ENCODE measurements at regions not wholly inside any gene's neighbourhood (a gene's known extent, or its start where the extent isn't known, plus 50 kb on each side); places are given as distances from the start of the nearest gene placed in this dataset.

DNA sequence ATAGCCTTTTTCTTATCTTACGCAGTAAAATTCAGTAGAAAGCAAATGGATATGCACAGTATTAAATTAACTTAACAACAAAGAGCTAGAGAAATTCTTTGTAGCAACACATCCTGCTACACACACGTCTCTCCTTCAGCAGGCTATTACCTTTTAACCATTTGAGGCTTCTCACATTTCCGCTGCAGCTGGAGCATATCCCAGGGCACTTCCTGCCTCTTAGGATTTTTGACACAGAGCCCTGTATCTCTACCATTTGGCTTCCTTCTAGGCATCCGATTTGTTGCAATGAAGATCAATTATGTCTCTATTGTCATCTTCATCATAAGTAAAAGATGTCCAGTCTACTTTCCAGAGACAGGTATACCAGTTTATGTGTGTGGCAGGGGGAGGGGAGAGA is 292.4 kb upstream of the CBLB start:
- Mint-ChIP-seq H3K27ac (no peak overlapping the region), H3K4me3 (no peak overlapping the region), H3K36me3 (no peaks in the 10 kb centered on the region), H3K9me3 (peaks cover 13% of the 10 kb centered on the region), H3K4me1 (peaks cover 6% of the 10 kb centered on the region)
- ATAC-seq, result no peak
- no peak for DNase-seq (ENCODE audit: low spot score in 2 of 2)

DNA sequence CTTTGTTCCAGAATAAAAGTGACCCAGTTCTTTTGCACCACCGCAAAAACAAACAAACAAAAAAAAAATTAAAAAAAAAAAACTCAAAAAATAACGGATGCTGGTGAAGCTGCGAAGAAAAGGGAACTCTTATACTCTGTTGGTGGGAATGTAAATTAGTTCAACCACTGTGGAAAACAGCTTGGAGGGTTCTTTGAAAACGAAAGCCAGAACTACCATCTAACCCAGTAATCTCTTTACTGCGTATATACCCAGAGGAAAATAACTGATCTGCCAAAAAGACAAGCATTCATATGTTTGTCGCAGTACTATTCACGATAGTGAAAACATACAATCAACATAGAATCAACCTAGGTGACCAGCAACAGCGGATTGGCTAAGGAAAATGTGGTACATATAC is 298.9 kb upstream of the CBLB start:
- Mint-ChIP-seq H3K4me3 (no peak overlapping the region), H3K4me1 (peaks cover 39% of the 10 kb centered on the region), H3K27ac (no peak overlapping the region), H3K36me3 (peaks cover 10% of the 10 kb centered on the region), H3K9me3 (peaks cover 15% of the 10 kb centered on the region)
- DNase-seq (ENCODE audit: low spot score in 2 of 2), result no peak
- ATAC-seq, result no peak

DNA sequence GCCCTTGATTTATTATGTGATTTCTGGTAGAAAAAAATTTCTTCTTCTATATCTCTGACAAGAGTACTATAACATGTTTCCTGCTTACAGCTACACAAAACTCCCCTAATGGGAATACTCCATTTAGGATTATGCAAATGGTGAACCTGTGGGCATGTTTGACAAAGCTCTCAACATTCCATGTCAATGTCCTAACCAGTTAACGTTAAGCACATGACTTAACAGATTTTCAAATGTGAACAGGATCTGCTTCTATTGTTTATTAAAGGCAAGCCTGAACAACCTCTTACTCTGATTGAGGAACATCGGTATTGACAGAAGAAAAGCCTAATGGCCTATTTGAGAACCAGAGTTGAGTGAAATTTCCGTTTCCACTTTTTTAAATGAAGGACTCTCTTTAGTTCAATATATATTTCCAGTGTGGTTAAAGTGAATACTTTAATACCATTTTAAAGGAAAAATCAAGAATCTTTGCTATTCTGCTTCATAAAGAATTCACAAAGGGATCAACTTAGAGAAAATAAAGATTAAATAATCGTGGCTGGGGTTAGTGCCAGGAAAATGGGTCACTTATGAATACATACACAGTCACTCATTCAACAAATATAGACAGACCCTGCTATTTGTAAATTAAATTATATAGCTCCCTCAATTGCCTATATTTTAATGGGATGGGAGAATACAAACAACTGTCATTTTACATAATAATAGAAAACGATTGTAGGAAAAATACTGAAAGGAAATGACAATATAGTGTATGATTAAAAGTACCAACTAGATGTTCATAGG is 300.3 kb upstream of the CBLB start:
- no peak for DNase-seq (ENCODE audit: low spot score in 2 of 2)
- H3K4me3 Mint-ChIP-seq, result no peak overlapping the region
- ATAC-seq, result no peak
- peaks cover 43% of the 10 kb centered on the region for H3K4me1 Mint-ChIP-seq
- peaks cover 6% of the 10 kb centered on the region for H3K9me3 Mint-ChIP-seq
- H3K27ac Mint-ChIP-seq, result no peak overlapping the region
- H3K36me3 Mint-ChIP-seq, result peaks cover 14% of the 10 kb centered on the region

DNA sequence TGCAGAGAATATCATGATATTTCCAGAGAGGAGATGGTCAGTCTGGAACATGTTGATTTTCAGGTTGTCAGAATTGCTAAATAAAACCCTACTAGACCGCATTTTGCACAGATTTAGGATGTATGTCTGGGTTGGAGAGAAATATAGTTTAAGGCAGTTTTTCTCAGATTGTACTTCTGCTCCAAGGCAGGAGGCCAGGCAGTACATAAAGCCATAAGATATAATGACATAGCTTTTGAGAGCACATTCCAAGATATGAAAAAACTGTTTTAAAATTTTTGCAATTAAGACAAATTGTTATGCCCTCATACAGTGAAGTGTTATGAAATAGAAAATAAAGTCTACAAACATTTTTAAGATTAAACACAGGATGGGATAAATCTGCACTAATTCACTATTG is 301.8 kb upstream of the CBLB start:
- peaks cover 4% of the 10 kb centered on the region for H3K9me3 Mint-ChIP-seq
- H3K4me1 Mint-ChIP-seq, result peaks cover 49% of the 10 kb centered on the region
- DNase-seq (ENCODE audit: low spot score in 2 of 2) (no peak), ATAC-seq (no peak)
- H3K36me3 Mint-ChIP-seq, result peaks cover 14% of the 10 kb centered on the region
- peak overlapping the region; percentile 86 for H3K27ac Mint-ChIP-seq
- H3K4me3 Mint-ChIP-seq, result no peak overlapping the region

DNA sequence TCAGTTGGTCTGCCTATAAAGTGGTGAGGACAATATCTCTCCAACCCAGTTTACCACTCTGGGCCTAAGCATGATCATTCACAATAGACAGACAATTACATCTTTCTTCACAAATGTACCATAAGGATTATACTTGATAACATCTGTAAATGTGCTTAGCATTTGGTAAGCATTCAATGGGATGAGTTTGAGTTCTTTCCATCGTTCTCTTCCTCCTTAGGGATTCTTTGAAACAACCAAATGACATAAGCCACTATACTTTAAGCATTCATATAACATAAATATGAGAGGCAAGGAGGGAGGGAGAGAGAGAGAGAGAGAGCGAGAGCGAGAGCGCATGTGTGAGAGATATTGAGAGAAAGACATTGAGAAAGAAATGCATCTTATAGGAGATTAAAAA is 303.3 kb upstream of the CBLB start:
- Mint-ChIP-seq H3K4me1 (peaks cover 58% of the 10 kb centered on the region), H3K36me3 (peaks cover 14% of the 10 kb centered on the region), H3K27ac (peak overlapping the region; percentile 86), H3K9me3 (peaks cover 4% of the 10 kb centered on the region), H3K4me3 (peak overlapping the region; percentile 27)
- ATAC-seq (no peak), DNase-seq (ENCODE audit: low spot score in 2 of 2) (no peak)

DNA sequence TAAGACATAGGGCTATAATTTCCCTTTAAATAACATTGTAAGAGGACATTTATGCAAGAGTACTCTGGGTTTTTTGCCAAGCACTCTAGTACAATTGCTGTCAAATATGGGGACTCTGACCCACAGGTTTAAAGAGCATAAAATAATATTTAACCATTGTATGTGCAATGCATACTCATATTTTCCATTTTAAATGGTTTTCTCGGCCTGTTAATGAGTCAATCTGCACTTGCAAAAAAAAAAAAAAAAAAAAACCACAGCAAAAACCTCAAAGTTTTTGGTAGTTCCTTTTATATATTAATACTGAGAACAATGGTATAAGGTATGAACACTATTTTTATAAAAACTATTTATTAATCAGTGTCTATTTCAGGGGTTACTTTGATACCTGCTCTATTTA is 304.0 kb upstream of the CBLB start:
- peak overlapping the region; percentile 86 for H3K27ac Mint-ChIP-seq
- peaks cover 63% of the 10 kb centered on the region for H3K4me1 Mint-ChIP-seq
- peak; percentile 67 for ATAC-seq
- peak overlapping the region; percentile 27 for H3K4me3 Mint-ChIP-seq
- H3K9me3 Mint-ChIP-seq, result peaks cover 4% of the 10 kb centered on the region
- DNase-seq (ENCODE audit: low spot score in 2 of 2), result no peak
- H3K36me3 Mint-ChIP-seq, result peaks cover 14% of the 10 kb centered on the region

DNA sequence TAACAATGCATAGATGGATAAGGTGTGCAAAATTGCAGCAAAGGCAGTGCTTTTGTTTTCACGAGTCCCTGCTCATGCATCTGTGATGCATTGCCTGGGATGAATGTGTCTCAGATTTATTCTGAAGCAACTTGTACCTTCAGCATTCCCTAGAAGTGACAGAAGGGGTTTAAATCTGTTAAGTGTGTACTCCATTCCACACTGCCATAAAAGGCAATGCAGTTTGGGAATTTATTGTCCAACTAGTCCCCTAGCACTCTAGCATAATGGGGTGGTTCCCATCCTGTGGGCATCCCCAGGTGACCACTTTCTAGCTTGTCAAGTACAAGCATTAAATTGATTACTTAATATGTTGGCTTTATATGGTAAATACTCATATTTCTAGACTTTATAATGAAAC is 306.5 kb upstream of the CBLB start:
- peak overlapping the region; percentile 90 for H3K27ac Mint-ChIP-seq

DNA sequence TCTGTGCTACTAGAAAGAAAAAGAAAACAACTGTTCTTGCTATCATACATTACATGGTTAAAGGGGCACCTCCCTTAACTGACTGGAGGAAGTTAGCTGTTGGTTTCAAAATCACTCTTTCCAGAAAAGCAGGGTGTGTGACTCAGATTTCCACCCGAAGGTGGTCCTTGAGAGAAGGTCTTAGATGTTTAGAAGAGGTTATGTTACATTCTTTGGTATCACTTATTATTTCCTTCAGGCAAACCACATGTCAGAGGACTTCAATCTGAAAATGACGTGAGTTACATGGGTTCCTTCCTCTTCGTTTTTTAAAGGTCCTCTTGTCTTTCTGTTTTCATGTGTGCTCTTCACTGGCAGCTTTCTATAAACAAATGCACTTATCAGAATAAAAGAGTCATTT is 307.9 kb upstream of the CBLB start:
- Mint-ChIP-seq H3K4me1 (peaks cover 65% of the 10 kb centered on the region), H3K36me3 (peaks cover 11% of the 10 kb centered on the region), H3K27ac (peak overlapping the region; percentile 90), H3K4me3 (peak overlapping the region; percentile 51), H3K9me3 (peaks cover 3% of the 10 kb centered on the region)
- ATAC-seq (peak; percentile 98), DNase-seq (ENCODE audit: low spot score in 2 of 2) (peak; percentile 25 to 78)

More for the DNA sequence above, 306.5 kb upstream of the CBLB start:
- peaks cover 3% of the 10 kb centered on the region for H3K9me3 Mint-ChIP-seq
- peaks cover 14% of the 10 kb centered on the region for H3K36me3 Mint-ChIP-seq
- no peak for ATAC-seq
- H3K4me1 Mint-ChIP-seq, result peaks cover 72% of the 10 kb centered on the region
- DNase-seq (ENCODE audit: low spot score in 2 of 2), result no peak
- H3K4me3 Mint-ChIP-seq, result no peak overlapping the region

DNA sequence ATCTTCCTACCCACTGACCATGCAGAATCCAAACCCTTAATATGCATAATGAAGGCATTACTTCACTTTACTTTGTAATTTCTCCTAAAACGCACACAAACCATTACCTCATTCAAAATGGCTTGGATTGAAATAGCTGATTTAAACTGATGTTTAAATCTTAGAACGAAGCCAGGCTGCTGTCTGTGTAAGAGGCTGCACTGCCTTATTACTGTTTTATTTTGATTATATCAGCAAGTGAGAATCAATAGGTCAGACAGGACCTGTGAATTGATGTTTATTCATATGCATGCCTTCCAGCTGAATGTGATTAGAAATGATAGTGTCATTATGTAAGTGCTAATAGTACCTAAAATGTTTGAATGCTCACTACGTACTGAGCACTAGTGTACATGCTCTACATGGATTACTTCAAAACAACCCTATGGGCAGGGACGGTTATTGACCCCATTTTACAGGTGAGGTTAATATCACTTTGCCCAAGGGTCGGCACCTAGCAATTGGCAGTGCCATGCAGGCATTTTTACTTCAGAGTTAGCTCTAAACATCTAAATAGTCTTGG is 314.2 kb upstream of the CBLB start:
- H3K4me1 Mint-ChIP-seq, result peaks cover 50% of the 10 kb centered on the region
- peaks cover 10% of the 10 kb centered on the region for H3K36me3 Mint-ChIP-seq
- peaks cover 3% of the 10 kb centered on the region for H3K9me3 Mint-ChIP-seq
- no peak for DNase-seq (ENCODE audit: low spot score in 2 of 2)
- no peak for ATAC-seq
- no peak overlapping the region for H3K4me3 Mint-ChIP-seq
- H3K27ac Mint-ChIP-seq, result no peak overlapping the region

DNA sequence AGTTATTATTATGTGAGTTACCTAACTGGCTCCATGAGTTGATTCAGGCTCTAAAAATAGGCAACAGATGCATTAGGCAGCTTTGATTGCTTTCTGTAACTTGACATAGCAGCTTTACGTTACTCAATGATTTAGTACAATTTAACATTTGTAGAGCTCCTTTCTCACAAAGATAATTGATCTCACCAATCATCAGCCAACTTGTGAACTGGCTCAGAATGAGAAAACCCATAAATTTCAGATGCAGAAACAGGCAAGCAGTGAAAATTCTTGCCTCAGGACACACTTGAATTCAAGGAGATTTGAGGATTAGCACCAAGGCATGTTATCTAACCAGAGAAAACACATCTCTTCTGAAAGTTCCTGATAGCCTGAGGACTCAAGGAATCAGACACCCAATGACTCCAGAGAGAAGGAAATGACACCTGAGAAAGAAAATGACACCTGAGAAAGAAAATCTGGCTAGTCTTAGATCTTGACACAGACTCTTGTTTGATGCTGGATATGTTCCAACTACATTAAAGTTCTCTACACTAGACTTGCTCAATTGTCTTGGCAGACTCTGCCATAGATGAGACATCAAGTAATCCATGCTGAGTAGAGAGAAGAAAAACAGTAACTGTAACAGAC is 315.1 kb upstream of the CBLB start:
- H3K27ac Mint-ChIP-seq, result peak overlapping the region; percentile 81
- H3K36me3 Mint-ChIP-seq, result peaks cover 10% of the 10 kb centered on the region
- peaks cover under 1% of the 10 kb centered on the region for H3K9me3 Mint-ChIP-seq
- H3K4me1 Mint-ChIP-seq, result peaks cover 42% of the 10 kb centered on the region
- DNase-seq (ENCODE audit: low spot score in 2 of 2) (no peak), ATAC-seq (peak; percentile 46)
- H3K4me3 Mint-ChIP-seq, result peak overlapping the region; percentile 50

DNA sequence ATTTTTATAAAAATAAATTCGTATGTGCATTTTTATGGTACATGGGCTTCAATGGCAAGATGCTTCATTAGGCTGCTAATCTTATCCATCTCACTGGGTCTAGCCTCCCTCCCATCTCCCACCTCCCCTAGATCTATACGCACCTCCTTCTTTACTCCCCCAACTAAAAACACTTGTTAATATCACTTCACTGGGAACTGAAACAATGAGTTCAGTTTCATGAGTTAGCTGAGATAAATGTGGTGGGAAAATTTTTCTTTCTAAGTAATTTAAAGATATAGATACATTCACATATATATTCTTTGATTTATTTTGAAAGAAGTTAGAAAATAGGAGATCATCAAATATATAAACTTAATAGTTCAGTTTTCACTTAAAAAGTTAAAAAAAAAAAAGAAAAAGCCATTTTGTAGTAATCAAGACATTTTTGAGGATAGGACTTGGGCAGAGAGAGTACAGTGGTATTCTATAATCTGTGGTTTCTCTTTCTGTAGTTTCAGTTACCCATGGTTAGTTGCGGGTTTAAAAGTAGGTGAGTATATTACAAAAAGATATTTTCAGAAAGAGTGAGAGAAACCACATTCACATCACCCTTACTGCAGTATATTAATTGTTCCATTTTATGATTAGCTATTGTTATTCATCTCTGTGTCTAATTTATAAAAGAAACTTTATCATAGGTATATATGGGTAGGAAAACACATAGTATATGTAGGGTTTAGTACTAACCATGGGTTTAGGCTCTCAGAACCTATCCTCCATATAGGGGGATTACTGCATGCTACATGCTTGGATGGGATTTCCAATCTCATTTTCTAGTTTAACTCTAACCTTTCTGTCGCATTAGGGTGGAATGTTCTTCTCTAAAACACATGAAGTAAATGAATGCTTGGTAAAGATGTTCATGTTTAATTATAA is 316.0 kb upstream of the CBLB start:
- Mint-ChIP-seq H3K4me3 (peak overlapping the region; percentile 50), H3K36me3 (peaks cover 10% of the 10 kb centered on the region), H3K9me3 (no peaks in the 10 kb centered on the region), H3K4me1 (peaks cover 36% of the 10 kb centered on the region), H3K27ac (peak overlapping the region; percentile 81)
- ATAC-seq, result peak; percentile 93
- DNase-seq (ENCODE audit: low spot score in 2 of 2), result no peak

DNA sequence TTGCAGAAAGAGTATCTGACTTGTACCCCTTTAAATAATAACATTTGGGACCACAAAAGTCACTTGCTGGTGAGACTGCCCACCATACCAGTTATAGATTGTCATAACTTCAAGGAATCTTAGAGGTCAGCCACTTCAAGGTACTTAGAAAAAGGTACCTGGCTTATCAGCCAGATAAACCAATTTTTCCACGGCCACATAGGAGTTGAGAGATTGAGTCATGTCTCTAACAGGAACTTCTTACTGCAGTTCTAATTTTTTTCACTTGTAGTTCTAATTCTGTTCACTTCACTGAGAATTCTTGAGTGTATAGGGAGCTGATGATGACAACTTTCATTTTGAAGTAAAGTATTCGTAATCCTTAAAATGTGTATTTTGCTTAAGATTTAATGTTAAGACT is 317.1 kb upstream of the CBLB start:
- Mint-ChIP-seq H3K4me3 (peak overlapping the region; percentile 50), H3K4me1 (peaks cover 28% of the 10 kb centered on the region), H3K36me3 (peaks cover 10% of the 10 kb centered on the region), H3K27ac (peak overlapping the region; percentile 81), H3K9me3 (no peaks in the 10 kb centered on the region)
- ATAC-seq (peak; percentile 69), DNase-seq (ENCODE audit: low spot score in 2 of 2) (no peak)

DNA sequence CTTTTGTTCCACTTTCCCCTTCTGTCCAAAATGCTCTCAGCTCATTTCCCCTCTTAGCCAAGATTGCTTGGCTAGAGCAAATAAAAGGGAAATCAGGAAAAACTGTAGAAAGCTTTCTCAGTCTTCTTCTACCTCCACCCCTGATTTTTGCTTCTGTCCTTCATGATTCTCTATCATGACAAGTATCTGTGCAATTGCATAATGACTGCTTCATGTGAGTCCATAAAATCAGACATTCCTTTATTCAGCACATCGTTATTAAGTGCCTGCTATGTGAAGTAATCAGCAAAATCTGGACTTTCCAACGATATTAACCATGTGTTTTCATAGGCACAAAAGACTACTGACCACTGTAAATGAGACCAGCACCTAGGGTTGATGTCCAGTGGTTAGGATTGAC is 321.5 kb upstream of the CBLB start:
- no peak for ATAC-seq
- Mint-ChIP-seq H3K27ac (no peak overlapping the region), H3K4me3 (no peak overlapping the region), H3K4me1 (peaks cover 27% of the 10 kb centered on the region), H3K36me3 (peaks cover 3% of the 10 kb centered on the region), H3K9me3 (peaks cover 3% of the 10 kb centered on the region)
- DNase-seq (ENCODE audit: low spot score in 2 of 2), result no peak

DNA sequence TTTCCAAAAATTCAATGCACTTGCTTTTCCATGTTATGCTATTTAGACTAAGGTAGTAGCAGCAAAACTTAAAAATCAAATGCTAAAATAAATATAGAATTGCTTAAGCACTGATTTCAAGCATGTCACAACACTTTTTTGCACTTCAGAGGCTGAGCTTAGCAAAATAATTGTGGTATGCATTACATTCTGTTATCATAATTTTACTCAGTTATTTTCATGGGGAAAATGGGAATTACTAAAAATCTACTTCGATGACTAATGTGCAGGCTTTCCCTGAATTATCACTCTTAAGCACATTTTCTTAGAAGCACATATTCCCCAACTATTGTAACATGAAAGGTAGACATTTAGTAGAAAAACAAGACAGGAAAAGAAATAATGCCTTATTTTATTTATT is 322.4 kb upstream of the CBLB start:
- no peak overlapping the region for H3K27ac Mint-ChIP-seq
- H3K9me3 Mint-ChIP-seq, result peaks cover 5% of the 10 kb centered on the region
- ATAC-seq (no peak), DNase-seq (ENCODE audit: low spot score in 2 of 2) (no peak)
- H3K4me3 Mint-ChIP-seq, result no peak overlapping the region
- H3K36me3 Mint-ChIP-seq, result no peaks in the 10 kb centered on the region
- peaks cover 22% of the 10 kb centered on the region for H3K4me1 Mint-ChIP-seq

DNA sequence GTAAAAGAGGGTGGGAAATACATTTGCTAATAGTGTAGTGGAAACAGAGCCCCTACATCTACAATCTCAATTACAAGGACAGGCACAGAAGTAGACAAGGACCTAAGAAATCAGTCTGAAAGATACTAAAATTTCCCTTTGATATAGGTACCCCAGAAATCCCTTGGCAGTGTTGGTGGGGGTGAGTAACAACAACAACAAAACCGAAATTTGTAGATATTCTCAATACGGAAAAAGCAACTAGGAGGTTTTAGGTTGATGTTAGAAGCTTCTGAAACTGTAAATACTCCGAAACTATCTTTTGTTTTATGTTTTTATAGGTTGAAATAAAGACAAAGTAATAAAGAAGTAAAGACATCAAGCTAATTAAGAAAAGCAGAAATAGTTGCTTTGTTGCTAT is 323.1 kb upstream of the CBLB start:
- peak overlapping the region; percentile 27 for H3K27ac Mint-ChIP-seq
- peak overlapping the region; percentile 4 for H3K4me3 Mint-ChIP-seq
- H3K4me1 Mint-ChIP-seq, result peaks cover 21% of the 10 kb centered on the region
- no peaks in the 10 kb centered on the region for H3K36me3 Mint-ChIP-seq
- ATAC-seq (no peak), DNase-seq (ENCODE audit: low spot score in 2 of 2) (no peak)
- H3K9me3 Mint-ChIP-seq, result peaks cover 9% of the 10 kb centered on the region

All from stimulated activated effector memory CD8-positive, alpha-beta T cell treated with anti-CD3 and anti-CD28 coated beads, Interleukin-12 subunit alpha, Interleukin-12 subunit beta, amount 100 ng/mL, for 72 hours (primary cell).